ENCODE measurements at regions not wholly inside any gene's neighbourhood (a gene's known extent, or its start where the extent isn't known, plus 50 kb on each side); places are given as distances from the start of the nearest gene placed in this dataset.

- Histone ChIP-seq H3K27ac (no peak overlapping the region), H3K4me3 (no peak overlapping the region), H3K36me3 (no peaks in the 10 kb centered on the region), H3K4me1 (no peaks in the 10 kb centered on the region), H3K27me3 (ENCODE audit: low read depth) (no peaks in the 10 kb centered on the region), H3K9me3 (no peaks in the 10 kb centered on the region)
- no peak for TF ChIP-seq CTCF (IDR thresholded peaks at IDR 0.05)
- ATAC-seq (no peak), DNase-seq (no peak)
- intact Hi-C loops (cut with DNase I) = no loop called here
These were observed 1354.8 kb upstream of the CDH2 start for GRCh38 chr18:29531746-29532145.

GRCh38 chr18:29523371-29523770, 1346.4 kb upstream of the CDH2 start:
- intact Hi-C loops (cut with DNase I) = no loop called here
- ATAC-seq = no peak
- no peak overlapping the region for H3K27ac ChIP-seq
- no peaks in the 10 kb centered on the region for H3K36me3 ChIP-seq
- TF ChIP-seq CTCF (IDR thresholded peaks at IDR 0.05) = no peak
- H3K4me1 ChIP-seq = no peaks in the 10 kb centered on the region
- H3K27me3 ChIP-seq (ENCODE audit: low read depth) = no peaks in the 10 kb centered on the region
- no peaks in the 10 kb centered on the region for H3K9me3 ChIP-seq
- DNase-seq = no peak
- H3K4me3 ChIP-seq = no peak overlapping the region

GRCh38 chr18:29512761-29513160, 1335.8 kb upstream of the CDH2 start:
- intact Hi-C loops (cut with DNase I) = no loop called here
- H3K4me3 ChIP-seq = no peak overlapping the region
- no peaks in the 10 kb centered on the region for H3K27me3 ChIP-seq (ENCODE audit: low read depth)
- no peak for DNase-seq
- ATAC-seq = no peak
- no peaks in the 10 kb centered on the region for H3K36me3 ChIP-seq
- H3K4me1 ChIP-seq = no peaks in the 10 kb centered on the region
- TF ChIP-seq CTCF (IDR thresholded peaks at IDR 0.05) = no peak
- no peak overlapping the region for H3K27ac ChIP-seq
- H3K9me3 ChIP-seq = no peaks in the 10 kb centered on the region

- Histone ChIP-seq H3K27ac (no peak overlapping the region), H3K4me1 (no peaks in the 10 kb centered on the region), H3K27me3 (ENCODE audit: low read depth) (no peaks in the 10 kb centered on the region), H3K9me3 (no peaks in the 10 kb centered on the region), H3K4me3 (no peak overlapping the region), H3K36me3 (no peaks in the 10 kb centered on the region)
- DNase-seq (no peak), ATAC-seq (no peak)
- TF ChIP-seq CTCF (IDR thresholded peaks at IDR 0.05) = no peak
- intact Hi-C loops (cut with DNase I) = no loop called here
These were observed 1335.3 kb upstream of the CDH2 start for GRCh38 chr18:29512203-29512602.

- H3K36me3 ChIP-seq = no peaks in the 10 kb centered on the region
- intact Hi-C loops (cut with DNase I) = no loop called here
- ATAC-seq (no peak), DNase-seq (no peak)
- no peaks in the 10 kb centered on the region for H3K9me3 ChIP-seq
- H3K4me1 ChIP-seq = no peaks in the 10 kb centered on the region
- TF ChIP-seq CTCF (IDR thresholded peaks at IDR 0.05) = no peak
- no peak overlapping the region for H3K27ac ChIP-seq
- H3K27me3 ChIP-seq (ENCODE audit: low read depth) = no peaks in the 10 kb centered on the region
- H3K4me3 ChIP-seq = no peak overlapping the region
These were observed 1325.0 kb upstream of the CDH2 start for GRCh38 chr18:29501952-29502351.

GRCh38 chr18:29496152-29496680, 1319.3 kb upstream of the CDH2 start:
- DNase-seq (no peak), ATAC-seq (no peak)
- intact Hi-C loops (cut with DNase I) = no loop called here
- Histone ChIP-seq H3K4me3 (no peak overlapping the region), H3K4me1 (no peaks in the 10 kb centered on the region), H3K36me3 (no peaks in the 10 kb centered on the region), H3K9me3 (no peaks in the 10 kb centered on the region), H3K27me3 (ENCODE audit: low read depth) (no peaks in the 10 kb centered on the region), H3K27ac (no peak overlapping the region)
- no peak for TF ChIP-seq CTCF (IDR thresholded peaks at IDR 0.05)

All from lower lobe of right lung (tissue), 2 donors.